Right atrium auricular region (tissue), 2 donors: ENCODE measurements at regions not wholly inside any gene's neighbourhood (a gene's known extent, or its start where the extent isn't known, plus 50 kb on each side); places are given as distances from the start of the nearest gene placed in this dataset.

Experiments
- DNase-seq: peaks from one replicate; pipeline ENCODE4 v3.0.0-alpha.2; 2019; ENCODE audit warnings: low spot score
- H3K27ac ChIP-seq, 2 donors: fragments of 200-600 bp; sonication (generic); 1 replicate in 1 of 2; 2 replicates in 1 of 2; pipeline ENCODE4 v1.5.1; 2016 to 2019
- H3K27me3 ChIP-seq, 2 donors: fragments of 200-600 bp; sonication (generic); one replicate each; pipeline versions ENCODE4 v1.5.1 to v1.6.0; 2017 to 2019
- H3K36me3 ChIP-seq: fragments of 200-600 bp; sonication (generic); one replicate; pipeline ENCODE4 v1.5.1; 2016
- H3K4me1 ChIP-seq, 2 donors: fragments of 200-600 bp; sonication (generic); one replicate each; pipeline versions ENCODE4 v1.5.1 to v1.6.0; 2017 to 2019
- H3K4me3 ChIP-seq, 2 donors: fragments of 200-600 bp; sonication (generic); 1 replicate in 1 of 2; 2 replicates in 1 of 2; pipeline ENCODE4 v1.5.1; 2017 to 2019; ENCODE audit warnings: mild to moderate bottlenecking in 1 of 2, moderate library complexity in 1 of 2
- H3K9me3 ChIP-seq, 2 donors: fragments of 200-600 bp; sonication (generic); one replicate each; pipeline ENCODE4 v1.5.1; 2019
- TF ChIP-seq, protein P1 (sequence below), 2 donors: fragments of 200-600 bp; sonication (generic); IDR thresholded peaks; one replicate each; pipeline ENCODE4 v1.5.1; 2019; ENCODE audit warnings: antibody characterized with exemption in 2 of 2

DNA sequence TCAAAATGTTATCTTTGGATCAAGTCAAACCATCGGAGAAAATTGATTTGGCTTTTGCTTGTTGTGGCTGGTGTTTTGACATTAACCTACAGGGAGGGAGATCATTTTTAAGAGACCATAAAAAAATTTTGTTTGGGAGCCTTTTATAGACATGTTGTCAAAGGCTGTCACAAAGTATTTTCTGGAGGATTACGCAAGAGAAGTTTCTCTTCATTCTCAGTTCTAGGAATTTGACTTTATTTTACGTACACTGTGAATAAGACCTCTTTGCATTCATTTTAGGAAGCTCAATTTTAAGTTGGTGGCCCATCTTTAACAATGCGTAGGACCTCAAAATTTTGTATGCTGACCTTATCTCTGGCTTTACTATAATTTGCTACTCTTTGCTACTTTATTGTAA lies 50.2 kb upstream of the SLC44A1 start:
- Histone ChIP-seq H3K4me3 (no peak overlapping the region), H3K27me3 (no peaks in the 10 kb centered on the region), H3K36me3 (no peaks in the 10 kb centered on the region), H3K27ac (no peak overlapping the region), H3K4me1 (no peaks in the 10 kb centered on the region), H3K9me3 (no peaks in the 10 kb centered on the region)
- DNase-seq, result no peak
- TF ChIP-seq, protein P1, sequence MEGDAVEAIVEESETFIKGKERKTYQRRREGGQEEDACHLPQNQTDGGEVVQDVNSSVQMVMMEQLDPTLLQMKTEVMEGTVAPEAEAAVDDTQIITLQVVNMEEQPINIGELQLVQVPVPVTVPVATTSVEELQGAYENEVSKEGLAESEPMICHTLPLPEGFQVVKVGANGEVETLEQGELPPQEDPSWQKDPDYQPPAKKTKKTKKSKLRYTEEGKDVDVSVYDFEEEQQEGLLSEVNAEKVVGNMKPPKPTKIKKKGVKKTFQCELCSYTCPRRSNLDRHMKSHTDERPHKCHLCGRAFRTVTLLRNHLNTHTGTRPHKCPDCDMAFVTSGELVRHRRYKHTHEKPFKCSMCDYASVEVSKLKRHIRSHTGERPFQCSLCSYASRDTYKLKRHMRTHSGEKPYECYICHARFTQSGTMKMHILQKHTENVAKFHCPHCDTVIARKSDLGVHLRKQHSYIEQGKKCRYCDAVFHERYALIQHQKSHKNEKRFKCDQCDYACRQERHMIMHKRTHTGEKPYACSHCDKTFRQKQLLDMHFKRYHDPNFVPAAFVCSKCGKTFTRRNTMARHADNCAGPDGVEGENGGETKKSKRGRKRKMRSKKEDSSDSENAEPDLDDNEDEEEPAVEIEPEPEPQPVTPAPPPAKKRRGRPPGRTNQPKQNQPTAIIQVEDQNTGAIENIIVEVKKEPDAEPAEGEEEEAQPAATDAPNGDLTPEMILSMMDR (IDR thresholded peaks at IDR 0.05), result no peak
